ENCODE measurements at regions not wholly inside any gene's neighbourhood (a gene's known extent, or its start where the extent isn't known, plus 50 kb on each side); places are given as distances from the start of the nearest gene placed in this dataset.

DNA sequence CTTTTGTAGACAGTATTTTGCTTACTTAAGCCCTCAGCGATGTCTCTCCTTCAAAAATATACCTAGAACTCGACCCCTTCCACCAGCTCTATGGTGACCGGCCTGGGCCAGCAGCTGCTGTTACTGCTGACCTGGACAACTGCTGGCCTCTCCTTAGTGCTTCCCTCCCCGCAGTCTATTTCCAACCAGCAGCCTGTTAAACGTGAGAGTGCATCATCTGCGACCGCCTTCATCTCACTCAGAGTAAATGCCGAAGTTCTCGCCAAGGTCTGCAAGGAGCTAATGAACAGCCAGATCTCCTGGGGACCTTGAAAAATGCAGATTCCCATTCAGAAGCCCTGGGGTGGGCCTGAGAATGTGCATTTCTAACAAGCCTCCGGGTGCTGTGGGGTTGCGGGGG is 86.7 kb downstream of the RPLP1 start:
- TF ChIP-seq CTCF (optimal IDR thresholded peaks at IDR 0.05 in 1 of 3, IDR thresholded peaks at IDR 0.05 in 1 of 3, conservative IDR thresholded peaks at IDR 0.05 in 1 of 3; ENCODE audit: extremely low read depth in 1 of 3, insufficient read depth in 2 of 3, low read length in 3 of 3) (no peak), EZH2 (IDR thresholded peaks at IDR 0.05; ENCODE audit: low read length) (no peak)

Data from keratinocyte (primary cell).